GM20000 (cell line): ENCODE measurements at regions not wholly inside any gene's neighbourhood (a gene's known extent, or its start where the extent isn't known, plus 50 kb on each side); places are given as distances from the start of the nearest gene placed in this dataset.
"Not testable (repeated sequence)": the region's sequence is repeated elsewhere in the genome, so short reads cannot be mapped to it uniquely, and the experiment has no call there.

Experiments
- DNase-seq: peaks from one replicate; pipeline ENCODE4 v3.0.0; 2012; ENCODE audit warnings: low spot score
- TF ChIP-seq, protein P1 (sequence below): IDR thresholded peaks from 2 replicates; pipeline ENCODE4 v1.5.1; 2012; ENCODE audit warnings: mild to moderate bottlenecking, control low read depth; ENCODE audit errors: extremely low read depth, missing control alignments

GRCh38 chr1:185397183-185397582, 80.1 kb upstream of the IVNS1ABP start:
- DNase-seq = no peak
- TF ChIP-seq, protein P1, sequence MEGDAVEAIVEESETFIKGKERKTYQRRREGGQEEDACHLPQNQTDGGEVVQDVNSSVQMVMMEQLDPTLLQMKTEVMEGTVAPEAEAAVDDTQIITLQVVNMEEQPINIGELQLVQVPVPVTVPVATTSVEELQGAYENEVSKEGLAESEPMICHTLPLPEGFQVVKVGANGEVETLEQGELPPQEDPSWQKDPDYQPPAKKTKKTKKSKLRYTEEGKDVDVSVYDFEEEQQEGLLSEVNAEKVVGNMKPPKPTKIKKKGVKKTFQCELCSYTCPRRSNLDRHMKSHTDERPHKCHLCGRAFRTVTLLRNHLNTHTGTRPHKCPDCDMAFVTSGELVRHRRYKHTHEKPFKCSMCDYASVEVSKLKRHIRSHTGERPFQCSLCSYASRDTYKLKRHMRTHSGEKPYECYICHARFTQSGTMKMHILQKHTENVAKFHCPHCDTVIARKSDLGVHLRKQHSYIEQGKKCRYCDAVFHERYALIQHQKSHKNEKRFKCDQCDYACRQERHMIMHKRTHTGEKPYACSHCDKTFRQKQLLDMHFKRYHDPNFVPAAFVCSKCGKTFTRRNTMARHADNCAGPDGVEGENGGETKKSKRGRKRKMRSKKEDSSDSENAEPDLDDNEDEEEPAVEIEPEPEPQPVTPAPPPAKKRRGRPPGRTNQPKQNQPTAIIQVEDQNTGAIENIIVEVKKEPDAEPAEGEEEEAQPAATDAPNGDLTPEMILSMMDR = no peak

DNA sequence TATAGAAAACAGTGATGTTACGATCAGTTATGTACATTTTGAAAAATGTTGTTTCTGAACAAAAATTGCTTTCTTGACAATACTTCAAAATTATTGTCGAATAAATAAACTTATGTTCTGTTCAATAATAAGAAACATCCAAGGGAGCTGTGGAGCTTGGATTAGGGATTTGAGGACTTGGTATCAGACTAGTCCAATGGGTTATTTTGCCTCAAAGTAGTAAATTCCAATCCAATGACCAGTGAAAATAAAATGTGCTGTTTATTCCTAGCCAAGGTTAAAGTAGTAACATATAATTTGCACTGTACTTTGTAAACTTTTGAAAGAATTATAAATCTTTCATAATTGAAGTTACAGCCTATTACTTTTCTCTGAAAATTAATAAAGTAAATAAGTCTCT, 79.1 kb upstream of the IVNS1ABP start:
- DNase-seq = no peak

GRCh38 chr1:185393815-185394214, 76.8 kb upstream of the IVNS1ABP start:
- TF ChIP-seq, protein P1 = no peak
- DNase-seq = no peak

More for the DNA sequence above, 79.1 kb upstream of the IVNS1ABP start:
- TF ChIP-seq, protein P1 = no peak

DNA sequence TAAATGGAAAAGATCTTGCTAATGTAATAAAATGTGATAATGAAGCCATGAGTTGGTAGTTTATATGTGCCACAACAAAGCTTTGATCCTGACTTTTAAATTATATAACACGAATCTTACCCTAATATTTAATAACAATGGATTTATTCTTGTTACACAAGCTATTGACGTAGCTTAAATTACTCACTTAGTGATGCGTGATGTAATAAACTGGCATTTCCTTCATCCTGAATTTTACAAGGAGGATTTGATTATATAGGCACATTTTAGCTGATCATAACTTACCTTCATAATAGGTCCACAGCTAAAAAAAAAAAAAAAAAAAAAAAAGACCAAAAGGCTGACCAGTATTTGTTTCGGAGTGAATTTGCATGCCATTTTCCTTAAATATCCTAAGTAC, 76.2 kb upstream of the IVNS1ABP start:
- DNase-seq = no peak
- TF ChIP-seq, protein P1 = no peak

DNA sequence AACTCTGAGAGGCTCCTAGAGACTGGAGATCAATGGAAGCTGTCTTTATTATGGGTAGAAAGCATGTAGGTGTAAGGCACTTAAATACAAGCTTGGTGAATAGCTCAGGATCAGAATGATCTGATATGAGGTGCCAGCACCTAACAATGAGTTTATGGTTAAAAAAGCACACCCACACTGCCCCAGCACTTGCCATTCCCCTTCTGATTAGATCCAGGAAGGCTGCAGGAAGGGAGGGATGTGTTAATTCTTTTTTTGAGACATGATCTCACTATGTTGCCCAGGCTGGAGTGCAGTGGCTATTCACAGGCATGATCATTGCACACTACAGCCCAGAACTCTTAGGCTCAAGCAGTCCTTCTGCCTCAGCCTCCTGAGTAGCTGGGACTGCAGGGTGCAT, 71.8 kb upstream of the IVNS1ABP start:
- TF ChIP-seq, protein P1 = no peak
- no peak for DNase-seq

- DNase-seq = no peak
- TF ChIP-seq, protein P1 = no peak
Measured at GRCh38 chr1:185388346-185388745, 71.3 kb upstream of the IVNS1ABP start.

DNA sequence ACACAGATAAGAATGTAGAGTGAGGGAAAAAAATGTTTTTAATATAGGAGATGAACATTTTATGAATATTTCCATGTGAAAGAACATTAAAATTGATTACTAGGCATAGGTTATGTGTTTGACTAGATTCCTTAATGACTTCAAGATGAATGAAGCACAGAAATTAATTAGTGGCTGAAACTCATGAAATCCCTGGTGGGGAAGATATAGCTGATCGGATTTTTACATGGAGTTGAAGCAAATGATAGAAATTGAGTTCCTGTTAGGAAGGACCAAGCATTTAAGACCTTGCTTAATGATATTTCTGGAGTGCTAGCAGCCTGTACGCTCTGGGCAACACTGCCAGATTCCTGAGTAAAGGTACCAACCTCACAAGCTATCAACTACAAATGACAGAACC, 68.9 kb upstream of the IVNS1ABP start:
- DNase-seq = no peak
- TF ChIP-seq, protein P1 = no peak

DNA sequence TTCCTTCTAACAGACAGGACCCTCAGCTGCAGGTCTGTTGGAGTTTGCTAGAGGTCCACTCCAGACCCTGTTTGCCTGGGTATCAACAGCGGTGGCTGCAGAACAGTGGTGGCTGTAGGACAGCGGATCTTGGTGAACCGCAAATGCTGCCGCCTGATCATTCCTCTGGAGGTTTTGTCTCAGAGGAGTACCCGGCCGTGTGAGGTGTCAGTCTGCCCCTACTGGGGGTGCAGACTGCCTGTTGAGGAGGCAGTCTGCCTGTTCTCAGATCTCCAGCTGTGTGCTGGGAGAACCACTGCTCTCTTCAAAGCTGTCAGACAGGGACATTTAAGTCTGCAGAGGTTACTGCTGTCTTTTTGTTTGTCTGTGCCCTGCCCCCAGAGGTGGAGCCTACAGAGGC, 66.8 kb upstream of the IVNS1ABP start:
- DNase-seq = not testable (repeated sequence)
